ENCODE measurements at regions not wholly inside any gene's neighbourhood (a gene's known extent, or its start where the extent isn't known, plus 50 kb on each side); places are given as distances from the start of the nearest gene placed in this dataset.

DNA sequence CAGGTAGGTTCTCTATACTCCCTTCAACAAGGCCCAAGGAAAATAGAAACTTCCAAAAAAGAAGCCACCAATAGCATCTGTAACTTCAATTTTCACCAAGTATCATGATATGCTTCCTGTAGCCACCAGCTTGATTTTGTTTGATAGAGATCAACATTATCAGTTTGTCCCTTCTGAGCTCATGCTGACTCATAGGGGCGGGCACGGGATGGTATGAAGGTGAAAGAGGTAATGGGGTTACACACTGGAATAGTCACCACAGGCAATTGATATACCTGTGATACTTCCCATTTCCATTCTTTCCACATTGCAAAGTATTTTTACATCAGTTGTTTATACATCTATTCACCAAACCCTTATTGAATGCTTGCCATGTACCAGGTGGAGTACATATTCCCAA is 134.1 kb downstream of the KCNA5 start:
- peaks cover 0 to 2% (median 0%) of the 10 kb centered on the region in 7 donors for H3K9me3 Mint-ChIP-seq
- H3K27me3 Mint-ChIP-seq (ENCODE audit: low read depth in 3 of 3): peaks cover 3 to 18% (median 5%) of the 10 kb centered on the region in 3 donors
- Histone ChIP-seq H3K79me2 (ENCODE audit: insufficient read depth, low read length) (no peaks in the 10 kb centered on the region), H3K36me3 (replicated peaks in 1 of 2; ENCODE audit: control insufficient read depth in 1 of 2, insufficient read depth in 2 of 2, low read length in 2 of 2) (no peaks in the 10 kb centered on the region), H3K4me3 (replicated peaks in 1 of 3; ENCODE audit: low read depth in 2 of 3, low read length in 3 of 3) (no peak overlapping the region), H2AFZ (ENCODE audit: insufficient read depth, low read depth, low read length, poor library complexity, severe bottlenecking) (no peak overlapping the region), H3K27ac (ENCODE audit: low read depth in 1 of 2, low read length in 2 of 2) (no peak overlapping the region), H4K20me1 (ENCODE audit: insufficient read depth, low read length) (no peaks in the 10 kb centered on the region), H3K4me1 (ENCODE audit: control insufficient read depth in 1 of 2, insufficient read depth in 2 of 2, low read length in 2 of 2) (no peaks in the 10 kb centered on the region), H3K4me2 (replicated peaks; ENCODE audit: extremely low read depth, low read length, poor library complexity, severe bottlenecking) (no peak overlapping the region), H3K27me3 (ENCODE audit: control insufficient read depth in 2 of 2, insufficient read depth in 2 of 2, low read length in 2 of 2) (no peaks in the 10 kb centered on the region), H3K9ac (ENCODE audit: insufficient read depth, low read length, poor library complexity, severe bottlenecking) (no peak overlapping the region), H3K9me3 (replicated peaks in 1 of 2; ENCODE audit: control insufficient read depth in 1 of 2, insufficient read depth in 1 of 2, low read length in 2 of 2) (no peaks in the 10 kb centered on the region)
- WGBS (ENCODE audit: insufficient coverage): no CpG with 5 or more reads among the region's 2 CpGs
- no peaks in the 10 kb centered on the region for H3K4me1 Mint-ChIP-seq
- no peak for DNase-seq
- TF ChIP-seq, protein P1, sequence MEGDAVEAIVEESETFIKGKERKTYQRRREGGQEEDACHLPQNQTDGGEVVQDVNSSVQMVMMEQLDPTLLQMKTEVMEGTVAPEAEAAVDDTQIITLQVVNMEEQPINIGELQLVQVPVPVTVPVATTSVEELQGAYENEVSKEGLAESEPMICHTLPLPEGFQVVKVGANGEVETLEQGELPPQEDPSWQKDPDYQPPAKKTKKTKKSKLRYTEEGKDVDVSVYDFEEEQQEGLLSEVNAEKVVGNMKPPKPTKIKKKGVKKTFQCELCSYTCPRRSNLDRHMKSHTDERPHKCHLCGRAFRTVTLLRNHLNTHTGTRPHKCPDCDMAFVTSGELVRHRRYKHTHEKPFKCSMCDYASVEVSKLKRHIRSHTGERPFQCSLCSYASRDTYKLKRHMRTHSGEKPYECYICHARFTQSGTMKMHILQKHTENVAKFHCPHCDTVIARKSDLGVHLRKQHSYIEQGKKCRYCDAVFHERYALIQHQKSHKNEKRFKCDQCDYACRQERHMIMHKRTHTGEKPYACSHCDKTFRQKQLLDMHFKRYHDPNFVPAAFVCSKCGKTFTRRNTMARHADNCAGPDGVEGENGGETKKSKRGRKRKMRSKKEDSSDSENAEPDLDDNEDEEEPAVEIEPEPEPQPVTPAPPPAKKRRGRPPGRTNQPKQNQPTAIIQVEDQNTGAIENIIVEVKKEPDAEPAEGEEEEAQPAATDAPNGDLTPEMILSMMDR (IDR thresholded peaks at IDR 0.05): no peak
- intact Hi-C loops (cut with micrococcal nuclease): no loop called here
- H3K27ac Mint-ChIP-seq: no peak overlapping the region
- H3K36me3 Mint-ChIP-seq: no peaks in the 10 kb centered on the region
- no peak overlapping the region for H3K4me3 Mint-ChIP-seq

DNA sequence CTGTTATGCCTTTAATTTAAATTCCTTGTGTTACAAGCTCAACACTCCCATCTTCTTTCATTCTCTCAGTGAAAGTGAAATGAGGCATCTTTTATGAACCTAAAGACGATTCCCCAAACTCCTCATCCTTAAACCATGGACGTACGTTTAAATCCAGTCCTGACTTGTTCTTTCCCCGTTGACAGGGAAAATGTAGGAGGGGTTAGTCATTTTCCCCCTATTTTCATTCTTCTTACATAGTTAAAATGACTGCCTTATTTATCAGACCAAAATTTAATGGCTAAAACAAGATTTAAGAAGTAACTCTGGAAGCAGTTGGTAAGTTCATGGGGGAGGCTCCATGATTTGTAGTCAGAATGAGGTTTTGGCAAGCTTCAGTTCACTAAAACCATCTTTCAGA is 134.9 kb downstream of the KCNA5 start:
- no peak overlapping the region for H3K27ac ChIP-seq (ENCODE audit: low read depth in 1 of 2, low read length in 2 of 2)
- H3K4me3 Mint-ChIP-seq: no peak overlapping the region
- H3K79me2 ChIP-seq (ENCODE audit: insufficient read depth, low read length): no peaks in the 10 kb centered on the region
- TF ChIP-seq, protein P1 (IDR thresholded peaks at IDR 0.05): no peak
- no peaks in the 10 kb centered on the region for H3K36me3 ChIP-seq (replicated peaks in 1 of 2; ENCODE audit: control insufficient read depth in 1 of 2, insufficient read depth in 2 of 2, low read length in 2 of 2)
- H3K27ac Mint-ChIP-seq: no peak overlapping the region
- intact Hi-C loops (cut with micrococcal nuclease): no loop called here
- no peaks in the 10 kb centered on the region for H4K20me1 ChIP-seq (ENCODE audit: insufficient read depth, low read length)
- peaks cover 0 to 2% (median 0%) of the 10 kb centered on the region in 7 donors for H3K9me3 Mint-ChIP-seq
- WGBS (ENCODE audit: insufficient coverage): no CpG with 5 or more reads among the region's 4 CpGs
- H3K4me1 Mint-ChIP-seq: no peaks in the 10 kb centered on the region
- H3K27me3 ChIP-seq (ENCODE audit: control insufficient read depth in 2 of 2, insufficient read depth in 2 of 2, low read length in 2 of 2): no peaks in the 10 kb centered on the region
- no peaks in the 10 kb centered on the region for H3K4me1 ChIP-seq (ENCODE audit: control insufficient read depth in 1 of 2, insufficient read depth in 2 of 2, low read length in 2 of 2)
- no peak overlapping the region for H3K9ac ChIP-seq (ENCODE audit: insufficient read depth, low read length, poor library complexity, severe bottlenecking)
- H3K4me2 ChIP-seq (replicated peaks; ENCODE audit: extremely low read depth, low read length, poor library complexity, severe bottlenecking): no peak overlapping the region
- H3K27me3 Mint-ChIP-seq (ENCODE audit: low read depth in 3 of 3): peaks cover 5 to 18% (median 8%) of the 10 kb centered on the region in 3 donors
- no peaks in the 10 kb centered on the region for H3K36me3 Mint-ChIP-seq
- DNase-seq: no peak
- H3K9me3 ChIP-seq (replicated peaks in 1 of 2; ENCODE audit: control insufficient read depth in 1 of 2, insufficient read depth in 1 of 2, low read length in 2 of 2): no peaks in the 10 kb centered on the region
- H3K4me3 ChIP-seq (replicated peaks in 1 of 3; ENCODE audit: low read depth in 2 of 3, low read length in 3 of 3): no peak overlapping the region
- no peak overlapping the region for H2AFZ ChIP-seq (ENCODE audit: insufficient read depth, low read depth, low read length, poor library complexity, severe bottlenecking)
